SH-SY5Y (cell line): ENCODE measurements at regions not wholly inside any gene's neighbourhood (a gene's known extent, or its start where the extent isn't known, plus 50 kb on each side); places are given as distances from the start of the nearest gene placed in this dataset.

ENCODE experiments used
- GATA2 ChIP-seq: IDR thresholded peaks from 2 replicates; pipeline ENCODE4 v1.6.1; 2011; ENCODE audit warnings: mild to moderate bottlenecking, low read depth, low read length
- GATA3 ChIP-seq: IDR thresholded peaks from 2 replicates; pipeline ENCODE4 v1.6.1; 2011; ENCODE audit warnings: low read depth, mild to moderate bottlenecking, low read length, moderate library complexity

DNA sequence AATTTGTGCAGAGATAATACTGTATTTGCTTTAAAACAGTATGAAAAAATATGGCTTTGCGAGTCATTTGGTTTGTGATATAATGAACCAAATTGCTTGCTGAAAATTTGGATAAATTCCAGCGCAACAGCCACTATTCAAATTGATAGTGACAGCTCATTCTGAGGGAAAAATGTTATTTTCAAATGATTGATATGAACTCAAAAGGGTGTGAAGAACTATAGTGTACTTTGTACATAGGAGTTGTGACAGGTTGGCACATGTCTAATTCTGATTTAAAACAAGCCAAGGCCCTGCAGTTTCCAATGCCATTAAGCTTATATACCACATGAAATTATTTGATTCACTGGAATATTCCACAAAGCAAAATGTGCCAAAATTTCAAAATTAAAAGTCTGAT, 1628.9 kb upstream of the AGA start:
- no peak for TF ChIP-seq GATA2
- TF ChIP-seq GATA3: no peak
